SK-N-SH (cell line): ENCODE measurements at regions not wholly inside any gene's neighbourhood (a gene's known extent, or its start where the extent isn't known, plus 50 kb on each side); places are given as distances from the start of the nearest gene placed in this dataset.

Source experiments
- CTCF ChIA-PET: fragments of 300-600, 350-600 bp; formaldehyde crosslinking; extraction: SDS; loops from one replicate; lab custom pipeline; 2021; lab: Yijun Ruan, JAX
- POLR2A ChIA-PET: fragments of 350-600 bp; sonication (Branson Sonifier 250); formaldehyde crosslinking; extraction: SDS; loops from one replicate; lab custom pipeline; 2020; ENCODE audit warnings: antibody characterized with exemption, inconsistent platforms; lab: Yijun Ruan, JAX
- DNase-seq: peaks from one replicate; pipeline ENCODE4 v3.0.0; 2012
- H2AFZ ChIP-seq: fragments of 200-600 bp; sonication (generic); 2 replicates; pipeline ENCODE4 v1.8.1; 2016; ENCODE audit warnings: antibody characterized with exemption, mild to moderate bottlenecking, low read depth
- H3F3A ChIP-seq: fragments of 200-600 bp; sonication (generic); replicated peaks from 2 replicates; pipeline ENCODE3; 2016; ENCODE audit warnings: antibody characterized with exemption, mild to moderate bottlenecking; ENCODE audit not compliant: insufficient read depth
- H3K27ac ChIP-seq, 2 experiments: fragments of 200-500 bp in 1 of 2; fragments of 200-600 bp in 1 of 2; sonication (Bioruptor generic) in 1 of 2; sonication (generic), shearing (Covaris generic) in 1 of 2; 2 replicates each; pipeline versions ENCODE4 v1.5.1 to v1.6.1; 2014 to 2016; ENCODE audit warnings: low read depth in 2 of 2, inconsistent platforms in 1 of 2, low read length in 1 of 2, mild to moderate bottlenecking in 1 of 2, mixed read lengths in 1 of 2
- H3K27me3 ChIP-seq: fragments of 200-600 bp; sonication (generic), shearing (Covaris generic); 2 replicates; pipeline ENCODE4 v1.6.1; 2016; ENCODE audit warnings: mixed run types; ENCODE audit not compliant: insufficient read depth
- H3K36me3 ChIP-seq, 2 experiments: fragments of 200-500 bp in 1 of 2; fragments of 200-600 bp in 1 of 2; sonication (Bioruptor generic) in 1 of 2; sonication (generic) in 1 of 2; replicated peaks in 1 of 2; 2 replicates each; pipeline versions ENCODE3 to v1.5.1; 2014 to 2016; ENCODE audit warnings: low read length in 1 of 2, mild to moderate bottlenecking in 1 of 2; ENCODE audit not compliant: insufficient read depth in 2 of 2, control insufficient read depth in 1 of 2
- H3K4me1 ChIP-seq, 2 experiments: fragments of 200-500 bp in 1 of 2; fragments of 200-600 bp in 1 of 2; sonication (Bioruptor generic) in 1 of 2; sonication (generic), shearing (Covaris generic) in 1 of 2; 2 replicates each; pipeline versions ENCODE4 v1.5.1 to v1.6.1; 2014 to 2016; ENCODE audit warnings: low read depth in 1 of 2, low read length in 1 of 2, mixed run types in 1 of 2; ENCODE audit not compliant: insufficient read depth in 2 of 2, control insufficient read depth in 1 of 2
- H3K4me2 ChIP-seq: fragments of 200-600 bp; sonication (generic), shearing (Covaris generic); 2 replicates; pipeline ENCODE4 v1.6.1; 2017; ENCODE audit warnings: mixed run types
- H3K4me3 ChIP-seq, 2 experiments: fragments of 200-500 bp in 1 of 2; fragments of 200-600 bp in 1 of 2; sonication (Bioruptor generic) in 1 of 2; sonication (generic), shearing (Covaris generic) in 1 of 2; 2 replicates each; pipeline versions ENCODE4 v1.5.1 to v1.8.1; 2014 to 2016; ENCODE audit warnings: low read depth in 2 of 2, inconsistent platforms in 1 of 2, low read length in 1 of 2, mild to moderate bottlenecking in 1 of 2, mixed read lengths in 1 of 2, moderate library complexity in 1 of 2
- H3K79me2 ChIP-seq: fragments of 200-600 bp; sonication (generic); 2 replicates; pipeline ENCODE4 v1.8.1; 2017; ENCODE audit warnings: mild to moderate bottlenecking; ENCODE audit not compliant: insufficient read depth
- H3K9ac ChIP-seq: fragments of 200-600 bp; sonication (generic); 2 replicates; pipeline ENCODE4 v1.6.1; 2017; ENCODE audit warnings: mixed run types
- H3K9me2 ChIP-seq: fragments of 200-600 bp; sonication (generic); 2 replicates; pipeline ENCODE4 v1.6.1; 2017; ENCODE audit warnings: mixed run types
- H3K9me3 ChIP-seq: fragments of 200-600 bp; sonication (generic); 2 replicates; pipeline ENCODE4 v1.6.1; 2017; ENCODE audit warnings: mixed run types, mild to moderate bottlenecking, moderate library complexity
- H4K20me1 ChIP-seq: fragments of 200-600 bp; sonication (generic); 2 replicates; pipeline ENCODE4 v1.6.1; 2017; ENCODE audit warnings: mild to moderate bottlenecking, mixed run types; ENCODE audit not compliant: insufficient read depth
- ELF1 ChIP-seq: IDR thresholded peaks from 2 replicates; pipeline ENCODE4 v1.4.0; 2012
- EP300 ChIP-seq, 2 experiments: IDR thresholded peaks; 2 replicates each; pipeline versions ENCODE4 v1.4.0 to v1.6.1; 2012; ENCODE audit warnings: borderline replicate concordance in 1 of 2, low read depth in 1 of 2, low read length in 1 of 2
- FOSL2 ChIP-seq: IDR thresholded peaks from 2 replicates; pipeline ENCODE4 v1.4.0; 2012; ENCODE audit warnings: low read depth, mild to moderate bottlenecking, moderate library complexity, borderline replicate concordance
- GATA2 ChIP-seq: sonication (generic); formaldehyde crosslinking; IDR thresholded peaks from 2 replicates; pipeline ENCODE4 v1.5.0; 2020; ENCODE audit warnings: mild to moderate bottlenecking, missing genetic modification reagents
- JUND ChIP-seq: IDR thresholded peaks from 2 replicates; pipeline ENCODE4 v1.4.0; 2012
- MEF2A ChIP-seq: IDR thresholded peaks from 2 replicates; pipeline ENCODE4 v1.4.0; 2012; ENCODE audit warnings: low read depth, borderline replicate concordance
- NFIC ChIP-seq: IDR thresholded peaks from 2 replicates; pipeline ENCODE4 v1.4.0; 2012; ENCODE audit warnings: borderline replicate concordance
- POLR2AphosphoS5 ChIP-seq: IDR thresholded peaks from 2 replicates; pipeline ENCODE4 v1.6.1; 2012; ENCODE audit warnings: low read depth, low read length
- RCOR1 ChIP-seq: fragments of 150-350 bp; IDR thresholded peaks from 2 replicates; pipeline ENCODE4 v1.6.1; 2017; ENCODE audit warnings: antibody characterized with exemption, low read length
- RFX5 ChIP-seq: IDR thresholded peaks from 2 replicates; pipeline ENCODE4 v1.6.1; 2012; ENCODE audit warnings: mild to moderate bottlenecking, improper control_type of control experiment, low read length
- RXRA ChIP-seq: IDR thresholded peaks from 2 replicates; pipeline ENCODE4 v1.4.0; 2012; ENCODE audit warnings: low read depth, mild to moderate bottlenecking, borderline replicate concordance
- TAF1 ChIP-seq: IDR thresholded peaks from 2 replicates; pipeline ENCODE4 v1.6.1; 2012; ENCODE audit warnings: low read depth, mild to moderate bottlenecking, low read length, moderate library complexity, borderline replicate concordance
- TCF12 ChIP-seq: IDR thresholded peaks from 2 replicates; pipeline ENCODE4 v1.4.0; 2012
- USF1 ChIP-seq: IDR thresholded peaks from 2 replicates; pipeline ENCODE4 v1.4.0; 2012; ENCODE audit warnings: low read depth, borderline replicate concordance
- USF2 ChIP-seq: fragments of 150-350 bp; IDR thresholded peaks from 2 replicates; pipeline ENCODE4 v1.6.1; 2017; ENCODE audit warnings: antibody characterized with exemption, low read length, low read depth, borderline replicate concordance
- YY1 ChIP-seq: IDR thresholded peaks from 2 replicates; pipeline ENCODE4 v1.4.0; 2012; ENCODE audit warnings: low read depth, mild to moderate bottlenecking
- WGBS: methylation state at CpG from one replicate; pipeline ENCODE4 v1.1.6; 2017; ENCODE audit warnings: low lambda C conversion rate; 5-methylcytosine and 5-hydroxymethylcytosine counted together
- TF ChIP-seq, protein P1 (sequence below): fragments of 150-350 bp; IDR thresholded peaks from 2 replicates; pipeline ENCODE4 v1.6.1; 2016; ENCODE audit warnings: mild to moderate bottlenecking, low read depth, low read length
- TF ChIP-seq, protein P2 (sequence below): IDR thresholded peaks from 2 replicates; pipeline ENCODE4; 2012

- CTCF ChIA-PET = interaction anchor here (1.2 kb wide), 1 partner anchor 29 kb away, joined by 3 read pairs; no protein-coding TSS in a partner anchor
- no peak overlapping the region for H3K4me3 ChIP-seq
- DNase-seq = no peak
Observed at GRCh38 chr2:8496079-8496478, 185.8 kb upstream of the ID2 start.

More at GRCh38 chr2:8496079-8496478, 185.8 kb upstream of the ID2 start:
- no peaks in the 10 kb centered on the region for H3K9me2 ChIP-seq
- H3K36me3 ChIP-seq = no peaks in the 10 kb centered on the region
- H3K27ac ChIP-seq = no peak overlapping the region
- no peaks in the 10 kb centered on the region for H3F3A ChIP-seq
- H2AFZ ChIP-seq = no peak overlapping the region
- 76% methylated on average over 4 of the region's 4 CpGs for WGBS
- H3K79me2 ChIP-seq = no peaks in the 10 kb centered on the region
- no peaks in the 10 kb centered on the region for H4K20me1 ChIP-seq
- no peak overlapping the region for H3K4me2 ChIP-seq
- POLR2A ChIA-PET = interaction anchor here (0.7 kb wide), 1 partner anchor 531 kb away, joined by 3 read pairs; no protein-coding TSS in a partner anchor
- no peaks in the 10 kb centered on the region for H3K9me3 ChIP-seq
- no peaks in the 10 kb centered on the region for H3K27me3 ChIP-seq
- peaks cover 0 to 10% of the 10 kb centered on the region in 2 experiments; a peak in 2 of 4 replicates for H3K4me1 ChIP-seq
- H3K9ac ChIP-seq = no peak overlapping the region
- TF ChIP-seq, protein P1, sequence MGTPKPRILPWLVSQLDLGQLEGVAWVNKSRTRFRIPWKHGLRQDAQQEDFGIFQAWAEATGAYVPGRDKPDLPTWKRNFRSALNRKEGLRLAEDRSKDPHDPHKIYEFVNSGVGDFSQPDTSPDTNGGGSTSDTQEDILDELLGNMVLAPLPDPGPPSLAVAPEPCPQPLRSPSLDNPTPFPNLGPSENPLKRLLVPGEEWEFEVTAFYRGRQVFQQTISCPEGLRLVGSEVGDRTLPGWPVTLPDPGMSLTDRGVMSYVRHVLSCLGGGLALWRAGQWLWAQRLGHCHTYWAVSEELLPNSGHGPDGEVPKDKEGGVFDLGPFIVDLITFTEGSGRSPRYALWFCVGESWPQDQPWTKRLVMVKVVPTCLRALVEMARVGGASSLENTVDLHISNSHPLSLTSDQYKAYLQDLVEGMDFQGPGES = no peak
- TF ChIP-seq TAF1 (no peak), EP300 (IDR thresholded peaks at IDR 0.05; ENCODE audit: borderline replicate concordance in 1 of 2, low read depth in 1 of 2, low read length in 1 of 2) (no peak), ELF1 (no peak), RXRA (no peak), NFIC (no peak), YY1 (no peak), MEF2A (no peak), TCF12 (no peak), RFX5 (no peak), POLR2AphosphoS5 (no peak), JUND (no peak), USF2 (no peak), USF1 (no peak), RCOR1 (no peak), GATA2 (CRISPR knock-in tag) (no peak), FOSL2 (no peak)
- TF ChIP-seq, protein P2, sequence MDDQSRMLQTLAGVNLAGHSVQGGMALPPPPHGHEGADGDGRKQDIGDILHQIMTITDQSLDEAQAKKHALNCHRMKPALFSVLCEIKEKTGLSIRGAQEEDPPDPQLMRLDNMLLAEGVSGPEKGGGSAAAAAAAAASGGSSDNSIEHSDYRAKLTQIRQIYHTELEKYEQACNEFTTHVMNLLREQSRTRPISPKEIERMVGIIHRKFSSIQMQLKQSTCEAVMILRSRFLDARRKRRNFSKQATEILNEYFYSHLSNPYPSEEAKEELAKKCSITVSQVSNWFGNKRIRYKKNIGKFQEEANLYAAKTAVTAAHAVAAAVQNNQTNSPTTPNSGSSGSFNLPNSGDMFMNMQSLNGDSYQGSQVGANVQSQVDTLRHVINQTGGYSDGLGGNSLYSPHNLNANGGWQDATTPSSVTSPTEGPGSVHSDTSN = no peak
